Fibroblast of lung (primary cell): ENCODE measurements at regions not wholly inside any gene's neighbourhood (a gene's known extent, or its start where the extent isn't known, plus 50 kb on each side); places are given as distances from the start of the nearest gene placed in this dataset.

Source experiments
- CTCF ChIP-seq, 2 donors: IDR thresholded peaks in 1 of 2; conservative IDR thresholded peaks in 1 of 2; 1 replicate in 1 of 2; 2 replicates in 1 of 2; pipeline ENCODE4 v1.5.1; 2011 to 2012; ENCODE audit warnings: low read length in 2 of 2, control low read depth in 1 of 2, inconsistent platforms in 1 of 2, low read depth in 1 of 2, mild to moderate bottlenecking in 1 of 2
- EZH2 ChIP-seq: IDR thresholded peaks from 2 replicates; pipeline ENCODE4 v1.5.1; 2012; ENCODE audit warnings: low read length, control low read depth, mild to moderate bottlenecking; ENCODE audit errors: missing control alignments

- TF ChIP-seq EZH2 (no peak), CTCF (conservative IDR thresholded peaks at IDR 0.05 in 1 of 2, IDR thresholded peaks at IDR 0.05 in 1 of 2; ENCODE audit: low read depth in 1 of 2, low read length in 2 of 2) (no peak)
These were observed 385.8 kb upstream of the TRIB2 start for GRCh38 chr2:12330916-12331315.
